ENCODE measurements at regions not wholly inside any gene's neighbourhood (a gene's known extent, or its start where the extent isn't known, plus 50 kb on each side); places are given as distances from the start of the nearest gene placed in this dataset.

GRCh38 chr2:162914161-162914560 is 75.6 kb upstream of the KCNH7 start:
- TF ChIP-seq CTCF (IDR thresholded peaks at IDR 0.05), result no peak
- TF ChIP-seq POLR2A (IDR thresholded peaks at IDR 0.05), result no peak
